H1 (cell line): ENCODE measurements at regions not wholly inside any gene's neighbourhood (a gene's known extent, or its start where the extent isn't known, plus 50 kb on each side); places are given as distances from the start of the nearest gene placed in this dataset.

Experiments
- KDM4A ChIP-seq: IDR thresholded peaks from one replicate; pipeline ENCODE4 v1.7.1; 2012; ENCODE audit warnings: low read depth, mild to moderate bottlenecking, moderate library complexity, low read length, inconsistent platforms; ENCODE audit not compliant: severe bottlenecking
- POU5F1 ChIP-seq: IDR thresholded peaks from 2 replicates; pipeline ENCODE4 v1.6.1; 2011; ENCODE audit warnings: low read depth, mild to moderate bottlenecking, low read length, moderate library complexity
- SAP30 ChIP-seq: fragments of 300-600 bp; sonication (generic); IDR thresholded peaks from 2 replicates; pipeline ENCODE4 v1.7.1; 2012; ENCODE audit warnings: low read length, moderate library complexity, mild to moderate bottlenecking, inconsistent platforms; ENCODE audit not compliant: insufficient read depth, insufficient replicate concordance

GRCh38 chr18:14958701-14959100 is 210.7 kb downstream of the ANKRD30B start (continued):
- no peak for TF ChIP-seq SAP30
- no peak for TF ChIP-seq KDM4A
- TF ChIP-seq POU5F1, result no peak
